ENCODE measurements at regions not wholly inside any gene's neighbourhood (a gene's known extent, or its start where the extent isn't known, plus 50 kb on each side); places are given as distances from the start of the nearest gene placed in this dataset.
A peak's percentile ranks its signal among the peaks of the same experiment; 100 is the strongest.

- H3F3A ChIP-seq (replicated peaks; ENCODE audit: insufficient read depth) = peaks cover 26% of the 10 kb centered on the region
- no peak overlapping the region for H3K4me3 ChIP-seq (ENCODE audit: low read depth in 2 of 2, low read length in 1 of 2)
- H3K4me2 ChIP-seq = no peak overlapping the region
- TF ChIP-seq TAF1 (IDR thresholded peaks at IDR 0.05; ENCODE audit: borderline replicate concordance, low read depth, low read length) = no peak
- no peak for TF ChIP-seq RFX5 (IDR thresholded peaks at IDR 0.05; ENCODE audit: low read length)
- TF ChIP-seq FOXJ3 (CRISPR knock-in tag; IDR thresholded peaks at IDR 0.05) = no peak
- TF ChIP-seq FOXM1 (IDR thresholded peaks at IDR 0.05; ENCODE audit: low read depth) = no peak
- TF ChIP-seq FOSL2 (IDR thresholded peaks at IDR 0.05; ENCODE audit: borderline replicate concordance, low read depth) = no peak
- no peak for TF ChIP-seq RXRA (IDR thresholded peaks at IDR 0.05; ENCODE audit: borderline replicate concordance, low read depth)
- TF ChIP-seq POLR2AphosphoS5 (IDR thresholded peaks at IDR 0.05; ENCODE audit: low read depth, low read length) = no peak
- no peak for TF ChIP-seq GABPA (IDR thresholded peaks at IDR 0.05; ENCODE audit: low read depth)
- no peak for TF ChIP-seq NRF1 (IDR thresholded peaks at IDR 0.05; ENCODE audit: low read depth, low read length)
- TF ChIP-seq, protein P1, sequence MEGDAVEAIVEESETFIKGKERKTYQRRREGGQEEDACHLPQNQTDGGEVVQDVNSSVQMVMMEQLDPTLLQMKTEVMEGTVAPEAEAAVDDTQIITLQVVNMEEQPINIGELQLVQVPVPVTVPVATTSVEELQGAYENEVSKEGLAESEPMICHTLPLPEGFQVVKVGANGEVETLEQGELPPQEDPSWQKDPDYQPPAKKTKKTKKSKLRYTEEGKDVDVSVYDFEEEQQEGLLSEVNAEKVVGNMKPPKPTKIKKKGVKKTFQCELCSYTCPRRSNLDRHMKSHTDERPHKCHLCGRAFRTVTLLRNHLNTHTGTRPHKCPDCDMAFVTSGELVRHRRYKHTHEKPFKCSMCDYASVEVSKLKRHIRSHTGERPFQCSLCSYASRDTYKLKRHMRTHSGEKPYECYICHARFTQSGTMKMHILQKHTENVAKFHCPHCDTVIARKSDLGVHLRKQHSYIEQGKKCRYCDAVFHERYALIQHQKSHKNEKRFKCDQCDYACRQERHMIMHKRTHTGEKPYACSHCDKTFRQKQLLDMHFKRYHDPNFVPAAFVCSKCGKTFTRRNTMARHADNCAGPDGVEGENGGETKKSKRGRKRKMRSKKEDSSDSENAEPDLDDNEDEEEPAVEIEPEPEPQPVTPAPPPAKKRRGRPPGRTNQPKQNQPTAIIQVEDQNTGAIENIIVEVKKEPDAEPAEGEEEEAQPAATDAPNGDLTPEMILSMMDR (IDR thresholded peaks at IDR 0.05) = no peak
- TF ChIP-seq EZH2phosphoT487 (IDR thresholded peaks at IDR 0.05; ENCODE audit: borderline replicate concordance, low read depth) = no peak
- TF ChIP-seq, protein P2, sequence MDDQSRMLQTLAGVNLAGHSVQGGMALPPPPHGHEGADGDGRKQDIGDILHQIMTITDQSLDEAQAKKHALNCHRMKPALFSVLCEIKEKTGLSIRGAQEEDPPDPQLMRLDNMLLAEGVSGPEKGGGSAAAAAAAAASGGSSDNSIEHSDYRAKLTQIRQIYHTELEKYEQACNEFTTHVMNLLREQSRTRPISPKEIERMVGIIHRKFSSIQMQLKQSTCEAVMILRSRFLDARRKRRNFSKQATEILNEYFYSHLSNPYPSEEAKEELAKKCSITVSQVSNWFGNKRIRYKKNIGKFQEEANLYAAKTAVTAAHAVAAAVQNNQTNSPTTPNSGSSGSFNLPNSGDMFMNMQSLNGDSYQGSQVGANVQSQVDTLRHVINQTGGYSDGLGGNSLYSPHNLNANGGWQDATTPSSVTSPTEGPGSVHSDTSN (IDR thresholded peaks at IDR 0.05) = no peak
- no peak for TF ChIP-seq YY1 (IDR thresholded peaks at IDR 0.05; ENCODE audit: low read depth)
- no peak for TF ChIP-seq RCOR1 (IDR thresholded peaks at IDR 0.05; ENCODE audit: low read length)
- no peaks in the 10 kb centered on the region for H3K36me3 ChIP-seq (replicated peaks in 1 of 2; ENCODE audit: control insufficient read depth in 1 of 2, insufficient read depth in 2 of 2, low read length in 1 of 2)
- H3K27ac ChIP-seq (ENCODE audit: low read depth in 2 of 2, low read length in 1 of 2) = peak overlapping the region in 1 of 2 experiments; percentile 49; a peak in 1 of 4 replicates
- no peaks in the 10 kb centered on the region for H3K9me3 ChIP-seq
- CTCF ChIA-PET = no interaction called here
- H3K4me1 ChIP-seq (ENCODE audit: control insufficient read depth in 1 of 2, insufficient read depth in 2 of 2, low read depth in 1 of 2, low read length in 1 of 2) = peaks cover 0 to 12% of the 10 kb centered on the region in 2 experiments; a peak in 2 of 4 replicates
- no peaks in the 10 kb centered on the region for H3K79me2 ChIP-seq (ENCODE audit: insufficient read depth)
- POLR2A ChIA-PET = no interaction called here
- H3K9me2 ChIP-seq = no peaks in the 10 kb centered on the region
- no peaks in the 10 kb centered on the region for H3K27me3 ChIP-seq (ENCODE audit: insufficient read depth)
- no peak overlapping the region for H3K9ac ChIP-seq
- WGBS (ENCODE audit: low lambda C conversion rate) = 89% methylated on average over 3 of the region's 3 CpGs
- H4K20me1 ChIP-seq (ENCODE audit: insufficient read depth) = no peaks in the 10 kb centered on the region
- H2AFZ ChIP-seq (ENCODE audit: low read depth) = no peak overlapping the region
- DNase-seq = no peak
Measured at GRCh38 chr12:88923631-88924030, 343.4 kb upstream of the KITLG start.

DNA sequence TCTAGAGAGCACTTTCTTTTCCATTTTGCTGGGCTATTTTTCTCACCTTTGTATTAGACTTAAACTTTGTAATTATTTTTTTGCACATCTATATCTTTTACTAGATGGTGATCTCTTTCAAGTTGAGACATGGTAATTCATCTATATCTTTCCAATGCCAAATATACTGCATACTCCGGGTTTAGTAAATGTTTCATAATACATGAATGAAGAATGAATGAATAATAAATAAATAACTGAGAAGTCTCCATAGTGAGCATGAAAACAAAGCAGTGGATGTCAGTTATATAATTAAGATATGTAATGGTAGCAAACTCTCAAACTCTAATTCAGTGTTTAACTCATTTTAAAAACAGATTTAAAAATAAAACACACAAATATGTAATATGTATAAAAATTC, 342.5 kb upstream of the KITLG start:
- 13% methylated on average over 1 of the region's 1 CpG for WGBS (ENCODE audit: low lambda C conversion rate)
- H3K4me1 ChIP-seq (ENCODE audit: control insufficient read depth in 1 of 2, insufficient read depth in 2 of 2, low read depth in 1 of 2, low read length in 1 of 2) = peaks cover 0 to 12% of the 10 kb centered on the region in 2 experiments; a peak in 2 of 4 replicates
- H3K27ac ChIP-seq (ENCODE audit: low read depth in 2 of 2, low read length in 1 of 2) = peak overlapping the region in 1 of 2 experiments; percentile 49; a peak in 2 of 4 replicates
- CTCF ChIA-PET = no interaction called here
- H3K27me3 ChIP-seq (ENCODE audit: insufficient read depth) = no peaks in the 10 kb centered on the region
- no peak overlapping the region for H2AFZ ChIP-seq (ENCODE audit: low read depth)
- no peaks in the 10 kb centered on the region for H3K36me3 ChIP-seq (replicated peaks in 1 of 2; ENCODE audit: control insufficient read depth in 1 of 2, insufficient read depth in 2 of 2, low read length in 1 of 2)
- POLR2A ChIA-PET = no interaction called here
- H3K9me3 ChIP-seq = no peaks in the 10 kb centered on the region
- H3K9me2 ChIP-seq = no peaks in the 10 kb centered on the region
- no peaks in the 10 kb centered on the region for H4K20me1 ChIP-seq (ENCODE audit: insufficient read depth)
- H3F3A ChIP-seq (replicated peaks; ENCODE audit: insufficient read depth) = peaks cover 26% of the 10 kb centered on the region
- no peak overlapping the region for H3K4me2 ChIP-seq
- H3K79me2 ChIP-seq (ENCODE audit: insufficient read depth) = no peaks in the 10 kb centered on the region
- H3K4me3 ChIP-seq (ENCODE audit: low read depth in 2 of 2, low read length in 1 of 2) = no peak overlapping the region
- no peak for DNase-seq
- TF ChIP-seq, protein P3, sequence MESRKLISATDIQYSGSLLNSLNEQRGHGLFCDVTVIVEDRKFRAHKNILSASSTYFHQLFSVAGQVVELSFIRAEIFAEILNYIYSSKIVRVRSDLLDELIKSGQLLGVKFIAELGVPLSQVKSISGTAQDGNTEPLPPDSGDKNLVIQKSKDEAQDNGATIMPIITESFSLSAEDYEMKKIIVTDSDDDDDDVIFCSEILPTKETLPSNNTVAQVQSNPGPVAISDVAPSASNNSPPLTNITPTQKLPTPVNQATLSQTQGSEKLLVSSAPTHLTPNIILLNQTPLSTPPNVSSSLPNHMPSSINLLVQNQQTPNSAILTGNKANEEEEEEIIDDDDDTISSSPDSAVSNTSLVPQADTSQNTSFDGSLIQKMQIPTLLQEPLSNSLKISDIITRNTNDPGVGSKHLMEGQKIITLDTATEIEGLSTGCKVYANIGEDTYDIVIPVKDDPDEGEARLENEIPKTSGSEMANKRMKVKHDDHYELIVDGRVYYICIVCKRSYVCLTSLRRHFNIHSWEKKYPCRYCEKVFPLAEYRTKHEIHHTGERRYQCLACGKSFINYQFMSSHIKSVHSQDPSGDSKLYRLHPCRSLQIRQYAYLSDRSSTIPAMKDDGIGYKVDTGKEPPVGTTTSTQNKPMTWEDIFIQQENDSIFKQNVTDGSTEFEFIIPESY (IDR thresholded peaks at IDR 0.05; ENCODE audit: borderline replicate concordance, low read depth) = no peak
- TF ChIP-seq JUND (IDR thresholded peaks at IDR 0.05) = 0 out of 2 replicates have a peak, but pooled peaks have one; percentile 23
- TF ChIP-seq EP300 (IDR thresholded peaks at IDR 0.05; ENCODE audit: borderline replicate concordance in 1 of 2, low read depth in 1 of 2, low read length in 1 of 2) = no peak
- TF ChIP-seq, protein P2 (IDR thresholded peaks at IDR 0.05) = 0 out of 2 replicates have a peak, but pooled peaks have one; percentile 13
- no peak overlapping the region for H3K9ac ChIP-seq
